Neural crest cell (in vitro differentiated cells): ENCODE measurements at regions not wholly inside any gene's neighbourhood (a gene's known extent, or its start where the extent isn't known, plus 50 kb on each side); places are given as distances from the start of the nearest gene placed in this dataset.

ENCODE experiments used
- DNase-seq: peaks from one replicate; pipeline ENCODE4 v3.0.0; 2021; ENCODE audit warnings: low read depth, mixed read lengths, low spot score
- H3K27ac Mint-ChIP-seq: one replicate; pipeline ENCODE4 v1.8.0; 2021; ENCODE audit warnings: mild to moderate bottlenecking, mixed read lengths; ENCODE audit not compliant: unreplicated experiment
- H3K27me3 Mint-ChIP-seq: 2 replicates; pipeline ENCODE4 v1.8.0; 2021; ENCODE audit warnings: low read depth, mild to moderate bottlenecking, mixed read lengths
- H3K36me3 Mint-ChIP-seq: 2 replicates; pipeline ENCODE4 v1.8.0; 2021; ENCODE audit warnings: low read depth, mild to moderate bottlenecking, mixed read lengths
- H3K4me1 Mint-ChIP-seq: 2 replicates; pipeline ENCODE4 v1.8.0; 2021; ENCODE audit warnings: mixed read lengths
- H3K4me3 Mint-ChIP-seq: one replicate; pipeline ENCODE4 v1.8.0; 2021; ENCODE audit warnings: mild to moderate bottlenecking, mixed read lengths
- H3K9me3 Mint-ChIP-seq: 2 replicates; pipeline ENCODE4 v1.8.0; 2021; ENCODE audit warnings: mixed read lengths
- TF ChIP-seq, protein P1 (sequence below): fragments of 200-600 bp; sonication (generic); conservative IDR thresholded peaks from 2 replicates; pipeline ENCODE4 v1.5.0; 2021; ENCODE audit warnings: antibody characterized with exemption, mild to moderate bottlenecking

DNA sequence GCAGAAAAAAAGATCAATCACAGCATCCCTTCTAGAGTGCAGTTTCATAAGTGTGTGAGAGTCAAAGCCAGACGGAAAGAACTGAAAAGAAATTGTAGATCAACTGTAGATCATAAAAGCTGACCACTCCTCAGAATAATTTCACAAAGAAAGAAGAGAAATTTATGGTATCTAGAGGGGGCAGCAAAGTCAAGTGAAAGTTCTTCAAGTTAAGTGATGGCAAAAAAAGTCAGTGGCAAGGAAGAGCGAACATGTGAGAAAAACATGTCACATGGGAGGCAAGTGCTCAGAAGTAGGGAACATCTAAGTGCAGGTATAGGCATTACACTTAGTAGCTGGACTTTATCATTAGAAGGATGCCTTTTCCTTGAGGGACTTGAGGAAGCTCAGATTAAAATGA, 245.1 kb upstream of the ISL1 start:
- H3K4me1 Mint-ChIP-seq, result no peaks in the 10 kb centered on the region
- H3K9me3 Mint-ChIP-seq, result no peaks in the 10 kb centered on the region

DNA sequence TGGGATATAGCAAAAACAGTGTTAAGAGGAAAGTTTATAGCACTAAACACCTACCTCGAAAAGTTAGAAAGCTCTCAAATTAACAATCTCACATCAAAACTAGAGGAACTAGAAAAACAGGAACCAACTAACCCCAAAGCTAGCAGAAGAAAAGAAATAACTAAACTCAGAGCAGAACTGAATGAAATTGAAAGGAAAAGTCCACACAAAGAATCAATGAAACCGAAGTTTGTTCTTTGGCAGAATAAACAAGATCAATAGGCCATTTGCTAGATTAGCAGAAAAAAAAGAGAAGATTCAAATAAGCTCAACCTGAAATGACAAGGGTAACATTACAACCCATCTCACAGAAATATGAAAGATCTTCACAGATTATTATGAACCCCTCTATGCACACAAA, 234.8 kb upstream of the ISL1 start:
- Mint-ChIP-seq H3K4me3 (no peak overlapping the region), H3K36me3 (peaks cover 3% of the 10 kb centered on the region), H3K27ac (no peak overlapping the region), H3K4me1 (no peaks in the 10 kb centered on the region), H3K9me3 (peaks cover 23% of the 10 kb centered on the region), H3K27me3 (no peaks in the 10 kb centered on the region)
- TF ChIP-seq, protein P1, sequence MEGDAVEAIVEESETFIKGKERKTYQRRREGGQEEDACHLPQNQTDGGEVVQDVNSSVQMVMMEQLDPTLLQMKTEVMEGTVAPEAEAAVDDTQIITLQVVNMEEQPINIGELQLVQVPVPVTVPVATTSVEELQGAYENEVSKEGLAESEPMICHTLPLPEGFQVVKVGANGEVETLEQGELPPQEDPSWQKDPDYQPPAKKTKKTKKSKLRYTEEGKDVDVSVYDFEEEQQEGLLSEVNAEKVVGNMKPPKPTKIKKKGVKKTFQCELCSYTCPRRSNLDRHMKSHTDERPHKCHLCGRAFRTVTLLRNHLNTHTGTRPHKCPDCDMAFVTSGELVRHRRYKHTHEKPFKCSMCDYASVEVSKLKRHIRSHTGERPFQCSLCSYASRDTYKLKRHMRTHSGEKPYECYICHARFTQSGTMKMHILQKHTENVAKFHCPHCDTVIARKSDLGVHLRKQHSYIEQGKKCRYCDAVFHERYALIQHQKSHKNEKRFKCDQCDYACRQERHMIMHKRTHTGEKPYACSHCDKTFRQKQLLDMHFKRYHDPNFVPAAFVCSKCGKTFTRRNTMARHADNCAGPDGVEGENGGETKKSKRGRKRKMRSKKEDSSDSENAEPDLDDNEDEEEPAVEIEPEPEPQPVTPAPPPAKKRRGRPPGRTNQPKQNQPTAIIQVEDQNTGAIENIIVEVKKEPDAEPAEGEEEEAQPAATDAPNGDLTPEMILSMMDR, result no peak
- DNase-seq, result no peak

More for the DNA sequence above, 245.1 kb upstream of the ISL1 start:
- no peak for DNase-seq
- Mint-ChIP-seq H3K27ac (no peak overlapping the region), H3K36me3 (no peaks in the 10 kb centered on the region), H3K4me3 (no peak overlapping the region), H3K27me3 (peaks cover 17% of the 10 kb centered on the region)
- TF ChIP-seq, protein P1, result no peak

DNA sequence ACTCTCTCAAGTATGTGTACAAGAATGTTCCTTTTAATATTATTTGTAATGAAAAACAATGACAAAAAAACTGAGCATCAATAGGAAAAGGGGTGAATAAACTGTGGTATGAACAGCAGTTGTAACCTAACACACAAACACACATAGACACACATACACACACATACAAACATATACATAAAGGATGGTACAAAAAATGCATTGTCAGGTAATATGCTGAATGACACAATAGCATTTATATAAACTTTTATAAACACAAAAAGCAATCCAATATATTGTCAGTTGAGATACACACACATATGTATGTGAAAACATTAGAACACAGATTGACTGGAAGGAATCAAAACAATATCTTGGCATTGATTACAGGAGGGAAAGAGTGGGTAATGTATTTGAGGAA, 227.0 kb upstream of the ISL1 start:
- H3K4me3 Mint-ChIP-seq, result no peak overlapping the region
- H3K9me3 Mint-ChIP-seq, result peaks cover 4% of the 10 kb centered on the region
- H3K36me3 Mint-ChIP-seq, result no peaks in the 10 kb centered on the region
- no peak overlapping the region for H3K27ac Mint-ChIP-seq
- TF ChIP-seq, protein P1, result no peak
- DNase-seq, result no peak
- H3K4me1 Mint-ChIP-seq, result peaks cover 3% of the 10 kb centered on the region
- no peaks in the 10 kb centered on the region for H3K27me3 Mint-ChIP-seq

DNA sequence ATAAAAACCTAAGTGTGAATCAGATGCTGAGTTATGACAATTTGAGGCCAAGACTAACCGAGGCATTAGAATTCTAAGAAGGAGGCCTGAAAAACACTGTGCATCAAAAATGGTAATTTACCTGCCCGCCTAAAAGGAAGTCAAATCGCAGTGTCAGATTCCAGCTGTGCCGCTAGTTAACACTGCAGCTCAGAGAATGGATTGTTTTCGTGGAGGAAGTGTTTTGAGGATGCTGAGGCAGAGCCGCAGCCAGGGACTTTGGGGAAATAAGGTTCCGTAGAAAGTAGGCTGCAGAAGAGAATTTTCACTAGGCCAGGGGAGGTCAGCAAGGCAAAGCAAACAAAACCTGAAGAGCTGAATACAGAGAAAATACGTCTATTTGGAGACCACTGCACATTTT, 226.4 kb upstream of the ISL1 start:
- Mint-ChIP-seq H3K4me3 (no peak overlapping the region), H3K9me3 (peaks cover 7% of the 10 kb centered on the region), H3K36me3 (no peaks in the 10 kb centered on the region), H3K27me3 (no peaks in the 10 kb centered on the region), H3K4me1 (peaks cover 3% of the 10 kb centered on the region), H3K27ac (no peak overlapping the region)
- DNase-seq, result no peak
- TF ChIP-seq, protein P1, result no peak

DNA sequence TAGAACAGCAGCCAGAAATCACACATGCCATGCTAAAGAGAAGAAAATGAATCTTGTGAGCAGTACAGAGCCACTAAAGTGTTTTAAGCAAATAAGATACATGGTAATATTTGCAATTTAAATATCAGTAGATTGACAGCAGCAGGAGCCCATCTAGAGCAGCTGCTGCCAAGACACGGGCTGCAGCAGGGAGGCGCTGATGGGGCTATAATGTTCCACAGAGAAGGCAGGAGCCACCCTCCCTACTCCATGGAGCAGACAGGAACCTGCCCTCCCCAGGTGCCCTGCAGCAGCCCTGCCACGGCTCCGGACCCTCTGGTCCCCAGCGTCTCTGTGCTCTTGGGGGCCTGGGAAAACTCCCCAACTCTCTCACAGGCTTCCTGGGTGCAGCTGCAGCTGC, 224.1 kb upstream of the ISL1 start:
- Mint-ChIP-seq H3K4me1 (peaks cover 3% of the 10 kb centered on the region), H3K9me3 (peaks cover 10% of the 10 kb centered on the region), H3K4me3 (no peak overlapping the region), H3K27me3 (no peaks in the 10 kb centered on the region), H3K27ac (no peak overlapping the region), H3K36me3 (no peaks in the 10 kb centered on the region)
- DNase-seq, result no peak
- TF ChIP-seq, protein P1, result no peak

DNA sequence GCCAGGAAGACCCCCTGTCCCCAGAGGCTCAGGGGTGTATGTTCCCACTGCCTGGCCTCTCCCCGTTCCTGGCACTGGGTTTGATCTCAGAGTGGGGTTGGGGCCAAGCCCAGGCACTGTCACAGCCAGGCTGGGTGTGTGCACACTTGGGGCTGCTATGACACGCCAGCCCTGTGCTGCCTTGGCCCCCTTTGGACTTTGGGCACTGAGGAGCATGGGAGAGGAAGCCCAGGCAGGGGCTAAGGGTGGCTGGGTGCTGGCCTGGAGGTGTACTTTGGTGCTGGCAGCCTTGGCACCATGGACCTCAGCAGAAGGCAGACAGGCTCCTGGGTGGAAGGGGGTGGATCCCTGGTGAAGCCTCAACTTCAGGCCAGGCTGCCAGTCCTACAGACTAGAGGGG, 223.6 kb upstream of the ISL1 start:
- TF ChIP-seq, protein P1, result no peak
- no peaks in the 10 kb centered on the region for H3K27me3 Mint-ChIP-seq
- no peak overlapping the region for H3K4me3 Mint-ChIP-seq
- H3K36me3 Mint-ChIP-seq, result no peaks in the 10 kb centered on the region
- H3K27ac Mint-ChIP-seq, result no peak overlapping the region
- no peak for DNase-seq
- peaks cover 3% of the 10 kb centered on the region for H3K4me1 Mint-ChIP-seq
- peaks cover 10% of the 10 kb centered on the region for H3K9me3 Mint-ChIP-seq
